H9 (cell line): ENCODE measurements at regions not wholly inside any gene's neighbourhood (a gene's known extent, or its start where the extent isn't known, plus 50 kb on each side); places are given as distances from the start of the nearest gene placed in this dataset.

ENCODE experiments used
- DNase-seq: peaks from one replicate; pipeline ENCODE4 v3.0.0-alpha.2; 2017
- H2AFZ ChIP-seq: one replicate; pipeline ENCODE4 v1.6.1; 2013; ENCODE audit warnings: mild to moderate bottlenecking, low read length, control low read depth, moderate library complexity
- H2AK5ac ChIP-seq: 2 replicates; pipeline ENCODE4 v1.6.1; 2013; ENCODE audit warnings: low read length, control low read depth, mixed read lengths; ENCODE audit not compliant: insufficient read length
- H2BK120ac ChIP-seq: one replicate; pipeline ENCODE4 v1.6.1; 2013; ENCODE audit warnings: low read depth, mild to moderate bottlenecking, low read length, control low read depth, inconsistent platforms; ENCODE audit not compliant: poor library complexity, severe bottlenecking
- H2BK12ac ChIP-seq: 2 replicates; pipeline ENCODE4 v1.6.1; 2013; ENCODE audit warnings: low read length, control low read depth, mixed read lengths, low read depth; ENCODE audit not compliant: insufficient read length
- H2BK15ac ChIP-seq: 2 replicates; pipeline ENCODE4 v1.6.1; 2013; ENCODE audit warnings: low read depth, low read length, control low read depth
- H2BK20ac ChIP-seq: one replicate; pipeline ENCODE4 v1.6.1; 2013; ENCODE audit warnings: low read depth, mild to moderate bottlenecking, low read length, control low read depth, inconsistent platforms; ENCODE audit not compliant: poor library complexity, severe bottlenecking
- H2BK5ac ChIP-seq: 2 replicates; pipeline ENCODE4 v1.6.1; 2013; ENCODE audit warnings: low read length, control low read depth, mixed read lengths; ENCODE audit not compliant: insufficient read length
- H3K14ac ChIP-seq: 2 replicates; pipeline ENCODE4 v1.6.1; 2013; ENCODE audit warnings: low read length, control low read depth; ENCODE audit not compliant: insufficient read depth
- H3K18ac ChIP-seq: 2 replicates; pipeline ENCODE4 v1.6.1; 2013; ENCODE audit warnings: low read depth, mild to moderate bottlenecking, mixed read lengths, low read length, control low read depth; ENCODE audit not compliant: insufficient read length
- H3K23ac ChIP-seq: 2 replicates; pipeline ENCODE4 v1.6.1; 2013; ENCODE audit warnings: low read length, control low read depth, mixed read lengths, low read depth; ENCODE audit not compliant: insufficient read length
- H3K23me2 ChIP-seq: 2 replicates; pipeline ENCODE4 v1.6.1; 2013; ENCODE audit warnings: low read depth, mild to moderate bottlenecking, mixed read lengths, low read length, control low read depth; ENCODE audit not compliant: insufficient read length, poor library complexity, severe bottlenecking
- H3K27ac ChIP-seq: 2 replicates; pipeline ENCODE4 v1.5.1; 2013; ENCODE audit warnings: low read length, control low read depth, mixed read lengths, low read depth; ENCODE audit not compliant: insufficient read length
- H3K27me3 ChIP-seq: 2 replicates; pipeline ENCODE4 v1.6.1; 2013; ENCODE audit warnings: low read length, control low read depth, inconsistent platforms; ENCODE audit not compliant: insufficient read depth
- H3K4ac ChIP-seq: 2 replicates; pipeline ENCODE4 v1.6.1; 2013; ENCODE audit warnings: low read depth, mild to moderate bottlenecking, control low read depth, inconsistent platforms, low read length, moderate library complexity
- H3K4me1 ChIP-seq: 2 replicates; pipeline ENCODE4 v1.6.1; 2013; ENCODE audit warnings: low read length, control low read depth, inconsistent platforms; ENCODE audit not compliant: insufficient read depth
- H3K4me2 ChIP-seq: 2 replicates; pipeline ENCODE4 v1.6.1; 2013; ENCODE audit warnings: low read length, control low read depth, mixed read lengths; ENCODE audit not compliant: insufficient read length, insufficient read depth
- H3K56ac ChIP-seq: 2 replicates; pipeline ENCODE4 v1.6.1; 2013; ENCODE audit warnings: low read depth, mild to moderate bottlenecking, mixed read lengths, low read length, control low read depth; ENCODE audit not compliant: insufficient read length
- H3K79me1 ChIP-seq: 2 replicates; pipeline ENCODE4 v1.6.1; 2013; ENCODE audit warnings: low read depth, mild to moderate bottlenecking, moderate library complexity, low read length, control low read depth, inconsistent platforms; ENCODE audit not compliant: insufficient read depth, poor library complexity, severe bottlenecking
- H3K79me2 ChIP-seq: 2 replicates; pipeline ENCODE4 v1.6.1; 2013; ENCODE audit warnings: low read length, control low read depth, inconsistent platforms; ENCODE audit not compliant: insufficient read depth
- H3K9ac ChIP-seq: 2 replicates; pipeline ENCODE4 v1.6.1; 2013; ENCODE audit warnings: low read length, control low read depth, mixed read lengths; ENCODE audit not compliant: insufficient read length; ENCODE audit errors: extremely low read depth
- H3K9me3 ChIP-seq: one replicate; pipeline ENCODE4 v1.6.1; 2013; ENCODE audit warnings: low read depth, low read length, inconsistent platforms; ENCODE audit not compliant: control insufficient read depth
- H3T11ph ChIP-seq: one replicate; pipeline ENCODE4 v1.6.1; 2013; ENCODE audit warnings: mild to moderate bottlenecking, low read length, control low read depth, inconsistent platforms
- H4K20me1 ChIP-seq: one replicate; pipeline ENCODE4 v1.6.1; 2013; ENCODE audit not compliant: control insufficient read depth, insufficient read length, insufficient read depth
- H4K5ac ChIP-seq: 2 replicates; pipeline ENCODE4 v1.6.1; 2013; ENCODE audit warnings: low read depth, mild to moderate bottlenecking, mixed read lengths, low read length, control low read depth; ENCODE audit not compliant: insufficient read length
- H4K8ac ChIP-seq: replicated peaks from 2 replicates; pipeline ENCODE4 v1.6.1; 2013; ENCODE audit warnings: low read length, control low read depth, mixed read lengths, low read depth; ENCODE audit not compliant: insufficient read length
- H4K91ac ChIP-seq: 2 replicates; pipeline ENCODE4 v1.6.1; 2013; ENCODE audit warnings: low read depth, mild to moderate bottlenecking, moderate library complexity, mixed read lengths, low read length, control low read depth; ENCODE audit not compliant: insufficient read length
- H3K27ac Mint-ChIP-seq, 3 experiments: 2 replicates in 2 of 3; 3 replicates in 1 of 3; pipeline ENCODE4 v1.8.0; 2020 to 2021; ENCODE audit warnings: mixed read lengths in 3 of 3, mild to moderate bottlenecking in 1 of 3, moderate library complexity in 1 of 3
- H3K27me3 Mint-ChIP-seq: 2 replicates; pipeline ENCODE4 v1.8.0; 2021; ENCODE audit warnings: low read depth, mild to moderate bottlenecking, moderate library complexity, mixed read lengths
- H3K36me3 Mint-ChIP-seq, 3 experiments: 2 replicates in 2 of 3; 3 replicates in 1 of 3; pipeline ENCODE4 v1.8.0; 2020 to 2021; ENCODE audit warnings: low read depth in 3 of 3, mixed read lengths in 3 of 3; ENCODE audit not compliant: insufficient read depth in 1 of 3
- H3K4me1 Mint-ChIP-seq, 2 experiments: 2 replicates each; pipeline ENCODE4 v1.8.0; 2020; ENCODE audit warnings: mixed read lengths in 2 of 2
- H3K4me3 Mint-ChIP-seq, 2 experiments: 2 replicates in 1 of 2; 3 replicates in 1 of 2; pipeline ENCODE4 v1.8.0; 2020 to 2021; ENCODE audit warnings: mild to moderate bottlenecking in 2 of 2, mixed read lengths in 2 of 2, moderate library complexity in 1 of 2
- H3K9me3 Mint-ChIP-seq, 2 experiments: 2 replicates in 1 of 2; 3 replicates in 1 of 2; pipeline ENCODE4 v1.8.0; 2020; ENCODE audit warnings: mild to moderate bottlenecking in 2 of 2, mixed read lengths in 2 of 2, moderate library complexity in 1 of 2
- CTCF ChIP-seq: fragments of 200-600 bp; sonication (generic); conservative IDR thresholded peaks from 3 replicates; pipeline ENCODE4 v1.8.0; 2021; ENCODE audit warnings: antibody characterized with exemption, mild to moderate bottlenecking
- WGBS: extraction: QIAGEN DNeasy Blood & Tissue Kit; methylation state at CpG from one replicate; pipeline ENCODE4 v1.1.7; 2013; ENCODE audit warnings: missing lambda C conversion rate, low lambda C conversion rate, mixed read lengths; ENCODE audit not compliant: insufficient read length; ENCODE audit errors: extremely low coverage; 5-methylcytosine and 5-hydroxymethylcytosine counted together

GRCh38 chr4:13276357-13276756 lies 207.8 kb downstream of the RAB28 start:
- Mint-ChIP-seq H3K36me3 (peaks cover 0 to 5% (median 4%) of the 10 kb centered on the region in 3 experiments), H3K9me3 (peaks cover 13 to 21% of the 10 kb centered on the region in 2 experiments; a peak in 4 of 5 replicates)
- no peaks in the 10 kb centered on the region for H3K9me3 ChIP-seq

More at GRCh38 chr4:13276357-13276756, 207.8 kb downstream of the RAB28 start:
- Histone ChIP-seq H3K4me1 (no peaks in the 10 kb centered on the region), H3K56ac (no peak overlapping the region), H3T11ph (no peak overlapping the region), H3K79me2 (no peaks in the 10 kb centered on the region), H2BK5ac (no peak overlapping the region), H3K4ac (no peak overlapping the region), H3K79me1 (no peaks in the 10 kb centered on the region), H3K27me3 (no peaks in the 10 kb centered on the region), H4K5ac (no peak overlapping the region), H2AFZ (no peak overlapping the region), H3K23ac (no peak overlapping the region), H2BK20ac (no peak overlapping the region), H3K14ac (no peak overlapping the region), H2BK15ac (no peak overlapping the region), H4K8ac (no peak overlapping the region), H4K20me1 (no peaks in the 10 kb centered on the region), H2BK120ac (no peak overlapping the region), H3K23me2 (no peaks in the 10 kb centered on the region), H2AK5ac (no peak overlapping the region), H4K91ac (no peak overlapping the region), H3K27ac (no peak overlapping the region), H3K9ac (no peak overlapping the region), H3K4me2 (no peak overlapping the region), H3K18ac (no peak overlapping the region), H2BK12ac (no peak overlapping the region)
- Mint-ChIP-seq H3K27me3 (no peaks in the 10 kb centered on the region), H3K4me3 (no peak overlapping the region), H3K27ac (no peak overlapping the region), H3K4me1 (peaks cover 2 to 3% of the 10 kb centered on the region in 2 experiments; a peak in 3 of 4 replicates)
- WGBS: no CpG with 5 or more reads among the region's 1 CpG
- no peak for DNase-seq
- no peak for TF ChIP-seq CTCF
